ENCODE measurements at regions not wholly inside any gene's neighbourhood (a gene's known extent, or its start where the extent isn't known, plus 50 kb on each side); places are given as distances from the start of the nearest gene placed in this dataset.

DNA sequence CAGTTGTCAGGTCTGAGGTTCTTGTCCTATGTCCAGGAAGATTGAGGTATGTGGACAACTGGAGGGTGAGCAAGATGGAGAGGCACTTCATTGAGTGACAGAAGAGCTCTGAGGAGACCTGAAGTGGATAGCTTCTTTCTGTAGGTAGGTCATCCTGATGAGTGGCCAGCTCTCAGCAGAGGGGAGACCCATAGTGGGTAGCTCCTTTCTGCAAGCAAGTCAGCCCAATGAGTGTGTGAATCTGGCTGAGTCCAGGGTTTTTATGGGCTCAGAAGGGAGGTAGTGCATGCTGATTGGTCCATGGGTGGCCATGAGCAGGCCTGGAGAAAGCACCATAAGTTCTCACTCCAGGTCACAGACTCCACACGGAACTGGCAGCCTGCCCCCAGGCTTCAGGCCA is 92.6 kb upstream of the GALNT5 start:
- H3K27ac ChIP-seq, result no peak overlapping the region
- H3K9me3 ChIP-seq, result peaks cover 17% of the 10 kb centered on the region
- no peaks in the 10 kb centered on the region for H3K27me3 ChIP-seq
- no peak overlapping the region for H3K9ac ChIP-seq
- H3K4me3 ChIP-seq, result no peak overlapping the region
- no peak for TF ChIP-seq Cebpa-rat (IDR thresholded peaks at IDR 0.05)
- H3K36me3 ChIP-seq, result no peaks in the 10 kb centered on the region
- no peak overlapping the region for H3K4me2 ChIP-seq
- no peaks in the 10 kb centered on the region for H4K20me1 ChIP-seq
- H3K4me1 ChIP-seq, result no peaks in the 10 kb centered on the region

DNA sequence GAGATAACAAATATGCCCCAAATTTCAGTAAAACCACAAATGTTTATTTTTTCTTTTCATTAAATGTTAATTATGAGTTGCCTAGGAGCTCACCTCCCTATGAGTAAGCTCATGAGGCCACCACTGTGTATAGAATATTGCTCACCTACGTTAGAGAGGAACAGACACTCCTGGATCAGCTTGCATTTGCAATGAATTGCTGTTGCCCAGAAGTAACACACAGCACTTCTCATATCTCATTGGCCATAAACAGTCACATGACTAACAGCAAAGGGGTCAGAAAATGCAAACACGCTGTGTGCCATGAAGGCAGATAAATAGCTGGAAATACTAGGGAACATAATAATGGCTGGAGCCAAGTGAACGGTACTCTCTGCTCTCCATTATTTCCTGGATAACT is 89.0 kb upstream of the GALNT5 start:
- Histone ChIP-seq H4K20me1 (no peaks in the 10 kb centered on the region), H3K4me2 (no peak overlapping the region), H3K36me3 (no peaks in the 10 kb centered on the region), H3K4me3 (no peak overlapping the region), H3K9me3 (peaks cover 17% of the 10 kb centered on the region), H3K4me1 (no peaks in the 10 kb centered on the region), H3K27me3 (no peaks in the 10 kb centered on the region), H3K9ac (no peak overlapping the region), H3K27ac (no peak overlapping the region)
- no peak for TF ChIP-seq Cebpa-rat (IDR thresholded peaks at IDR 0.05)

GRCh38 chr2:157169889-157170288 is 87.6 kb upstream of the GALNT5 start:
- TF ChIP-seq Cebpa-rat (IDR thresholded peaks at IDR 0.05), result no peak
- Histone ChIP-seq H3K27ac (no peak overlapping the region), H3K4me2 (no peak overlapping the region), H3K27me3 (no peaks in the 10 kb centered on the region), H3K9me3 (peaks cover 8% of the 10 kb centered on the region), H3K4me3 (no peak overlapping the region), H3K4me1 (no peaks in the 10 kb centered on the region), H3K9ac (no peak overlapping the region), H4K20me1 (no peaks in the 10 kb centered on the region), H3K36me3 (no peaks in the 10 kb centered on the region)

DNA sequence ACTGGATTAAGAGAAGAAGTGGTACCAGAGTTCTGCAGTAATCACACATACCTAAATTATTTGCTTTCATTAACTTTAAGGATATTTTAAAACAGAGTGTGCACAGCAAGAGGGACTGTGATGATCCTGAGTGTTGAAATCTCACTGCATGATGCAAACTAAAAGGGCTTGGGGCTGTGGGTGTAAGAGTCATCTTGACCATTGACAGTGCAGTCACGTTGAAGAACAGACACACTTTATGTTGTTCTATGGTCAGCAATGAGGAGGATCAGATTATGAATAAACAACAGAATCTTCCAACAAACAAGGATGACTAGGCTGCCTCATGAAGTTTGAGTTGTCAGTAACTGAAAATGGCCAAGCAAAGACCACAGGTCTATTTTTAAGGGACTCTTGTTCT is 87.2 kb upstream of the GALNT5 start:
- no peak for TF ChIP-seq Cebpa-rat (IDR thresholded peaks at IDR 0.05)
- no peak overlapping the region for H3K4me2 ChIP-seq

DNA sequence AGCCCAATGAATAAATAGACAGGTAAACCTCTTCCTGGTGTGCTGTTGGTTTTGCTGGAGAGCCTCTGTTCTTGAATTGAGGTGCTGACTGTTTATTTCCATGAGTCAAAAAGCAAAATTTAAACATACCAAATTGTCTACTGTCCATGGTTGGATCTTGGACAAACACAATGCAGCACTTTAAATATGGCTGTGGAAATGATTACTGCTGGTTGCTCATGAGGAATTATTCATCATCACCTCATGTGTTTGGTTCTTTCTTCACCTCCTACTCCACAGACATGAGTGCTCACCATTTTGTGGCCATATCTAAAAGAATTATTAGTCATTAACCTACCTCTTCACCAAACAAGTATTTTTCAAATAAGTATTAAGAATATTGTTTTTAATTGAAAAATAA is 85.3 kb upstream of the GALNT5 start:
- H3K9ac ChIP-seq, result no peak overlapping the region
- H4K20me1 ChIP-seq, result no peaks in the 10 kb centered on the region
- H3K9me3 ChIP-seq, result no peaks in the 10 kb centered on the region
- no peak overlapping the region for H3K4me3 ChIP-seq
- H3K36me3 ChIP-seq, result no peaks in the 10 kb centered on the region
- H3K4me2 ChIP-seq, result no peak overlapping the region
- no peaks in the 10 kb centered on the region for H3K4me1 ChIP-seq
- TF ChIP-seq Cebpa-rat (IDR thresholded peaks at IDR 0.05), result no peak
- no peaks in the 10 kb centered on the region for H3K27me3 ChIP-seq
- no peak overlapping the region for H3K27ac ChIP-seq

More for the DNA sequence above, 87.2 kb upstream of the GALNT5 start:
- no peaks in the 10 kb centered on the region for H3K36me3 ChIP-seq
- no peak overlapping the region for H3K27ac ChIP-seq
- no peak overlapping the region for H3K9ac ChIP-seq
- no peak overlapping the region for H3K4me3 ChIP-seq
- H3K27me3 ChIP-seq, result no peaks in the 10 kb centered on the region
- peaks cover 4% of the 10 kb centered on the region for H3K9me3 ChIP-seq
- H3K4me1 ChIP-seq, result no peaks in the 10 kb centered on the region
- H4K20me1 ChIP-seq, result no peaks in the 10 kb centered on the region

- no peak overlapping the region for H3K4me2 ChIP-seq
Observed at GRCh38 chr2:157172866-157173578, 84.5 kb upstream of the GALNT5 start.

DNA sequence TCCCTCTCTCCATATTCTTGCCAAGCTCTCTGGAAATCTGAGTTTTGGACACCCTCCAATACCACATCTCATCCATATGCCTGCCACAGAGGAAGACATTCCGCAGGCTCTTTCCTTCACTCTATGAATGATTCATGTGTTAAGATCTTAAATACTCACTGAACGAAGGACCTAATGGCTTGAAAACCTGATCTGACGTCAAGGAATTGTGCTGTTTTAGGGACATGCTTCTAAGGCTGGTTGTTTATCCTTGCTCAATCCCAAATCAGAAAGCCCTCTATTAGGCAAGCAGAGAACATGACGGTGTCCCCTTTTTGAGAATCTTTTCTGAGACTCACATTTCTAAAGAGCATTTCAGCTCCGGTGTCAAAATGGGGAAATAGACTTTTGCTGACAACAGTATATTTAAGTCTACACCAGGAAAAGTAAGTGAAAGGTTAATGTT is 83.7 kb upstream of the GALNT5 start:
- Histone ChIP-seq H3K9me3 (no peaks in the 10 kb centered on the region), H3K4me1 (no peaks in the 10 kb centered on the region), H3K4me2 (no peak overlapping the region), H4K20me1 (no peaks in the 10 kb centered on the region), H3K27me3 (no peaks in the 10 kb centered on the region), H3K9ac (no peak overlapping the region), H3K36me3 (no peaks in the 10 kb centered on the region), H3K27ac (no peak overlapping the region), H3K4me3 (no peak overlapping the region)
- TF ChIP-seq Cebpa-rat (IDR thresholded peaks at IDR 0.05), result no peak

More at GRCh38 chr2:157172866-157173578, 84.5 kb upstream of the GALNT5 start:
- Histone ChIP-seq H3K9me3 (no peaks in the 10 kb centered on the region), H4K20me1 (no peaks in the 10 kb centered on the region), H3K9ac (no peak overlapping the region), H3K27me3 (no peaks in the 10 kb centered on the region), H3K36me3 (no peaks in the 10 kb centered on the region), H3K4me1 (no peaks in the 10 kb centered on the region), H3K4me3 (no peak overlapping the region), H3K27ac (no peak overlapping the region)
- no peak for TF ChIP-seq Cebpa-rat (IDR thresholded peaks at IDR 0.05)

DNA sequence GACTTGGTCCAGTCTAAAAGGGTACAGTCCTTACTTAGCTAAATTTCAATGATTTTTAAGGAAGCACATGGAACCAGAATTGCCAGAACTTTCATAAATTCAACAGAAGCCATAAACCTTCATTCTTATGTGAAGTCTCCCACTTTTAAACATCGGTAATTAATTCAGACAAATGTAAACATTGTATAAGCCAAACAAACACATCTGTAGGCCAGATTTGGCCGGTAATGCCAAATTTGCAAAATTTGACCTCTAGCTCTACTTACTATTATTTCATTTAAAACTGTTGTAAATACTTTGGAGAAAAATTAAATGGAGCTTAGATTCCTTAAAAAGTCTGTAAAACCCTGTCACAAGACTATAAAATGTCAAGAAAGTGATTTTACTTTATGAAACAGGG is 83.2 kb upstream of the GALNT5 start:
- no peaks in the 10 kb centered on the region for H3K27me3 ChIP-seq
- no peak overlapping the region for H3K27ac ChIP-seq
- no peaks in the 10 kb centered on the region for H4K20me1 ChIP-seq
- H3K9ac ChIP-seq, result no peak overlapping the region
- no peaks in the 10 kb centered on the region for H3K36me3 ChIP-seq
- TF ChIP-seq Cebpa-rat (IDR thresholded peaks at IDR 0.05), result no peak
- H3K4me3 ChIP-seq, result no peak overlapping the region
- H3K4me1 ChIP-seq, result no peaks in the 10 kb centered on the region
- H3K9me3 ChIP-seq, result no peaks in the 10 kb centered on the region
- H3K4me2 ChIP-seq, result no peak overlapping the region

DNA sequence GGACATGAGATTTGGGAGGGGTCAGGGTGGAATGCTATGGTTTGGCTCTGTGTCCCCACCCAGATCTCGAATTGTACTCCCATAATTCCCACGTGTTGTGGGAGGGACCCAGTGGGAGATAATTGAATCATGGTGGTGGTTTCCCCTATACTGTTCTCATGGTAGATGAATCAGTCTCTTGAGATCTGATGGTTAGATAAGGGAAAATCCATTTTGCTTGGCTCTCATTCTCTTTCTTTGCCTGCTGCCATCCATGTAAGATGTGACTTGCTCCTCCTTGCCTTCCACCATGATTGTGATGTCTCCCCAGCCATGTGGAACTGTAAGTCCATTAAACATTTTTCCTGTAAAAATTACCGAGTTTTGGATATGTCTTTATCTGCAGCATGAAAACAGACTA is 80.9 kb upstream of the GALNT5 start:
- TF ChIP-seq Cebpa-rat (IDR thresholded peaks at IDR 0.05), result no peak
- Histone ChIP-seq H3K9me3 (no peaks in the 10 kb centered on the region), H3K27ac (no peak overlapping the region), H3K4me1 (no peaks in the 10 kb centered on the region), H4K20me1 (no peaks in the 10 kb centered on the region), H3K4me2 (no peak overlapping the region), H3K4me3 (no peak overlapping the region), H3K27me3 (no peaks in the 10 kb centered on the region), H3K9ac (no peak overlapping the region), H3K36me3 (no peaks in the 10 kb centered on the region)

DNA sequence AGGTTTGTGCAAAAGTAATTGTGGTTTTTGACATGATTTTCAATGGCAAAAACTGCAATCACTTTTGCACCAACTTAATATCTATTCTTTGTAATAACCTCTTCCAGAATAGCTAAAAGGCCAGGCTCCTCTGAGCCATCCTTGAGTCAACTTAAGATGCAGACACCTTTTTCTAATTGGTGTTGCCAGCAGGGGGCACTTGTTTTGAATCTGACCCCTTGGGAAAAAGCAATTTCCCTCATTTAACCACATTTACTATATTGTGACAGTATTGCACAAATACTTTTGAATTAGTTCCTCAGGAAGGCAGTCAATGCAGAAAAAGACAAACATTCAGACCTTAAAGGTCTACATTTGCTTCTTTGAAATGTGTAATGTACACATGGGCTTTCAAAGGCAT is 78.6 kb upstream of the GALNT5 start:
- TF ChIP-seq Cebpa-rat (IDR thresholded peaks at IDR 0.05), result no peak
- Histone ChIP-seq H3K9me3 (no peaks in the 10 kb centered on the region), H3K4me2 (no peak overlapping the region)

More for the DNA sequence above, 78.6 kb upstream of the GALNT5 start:
- H3K36me3 ChIP-seq, result no peaks in the 10 kb centered on the region
- no peak overlapping the region for H3K9ac ChIP-seq
- no peak overlapping the region for H3K4me3 ChIP-seq
- no peaks in the 10 kb centered on the region for H3K27me3 ChIP-seq
- no peak overlapping the region for H3K27ac ChIP-seq
- peaks cover 8% of the 10 kb centered on the region; the same call in 1 of the 2 replicates for H3K4me1 ChIP-seq
- no peaks in the 10 kb centered on the region for H4K20me1 ChIP-seq
